ENCODE measurements at regions not wholly inside any gene's neighbourhood (a gene's known extent, or its start where the extent isn't known, plus 50 kb on each side); places are given as distances from the start of the nearest gene placed in this dataset.

DNA sequence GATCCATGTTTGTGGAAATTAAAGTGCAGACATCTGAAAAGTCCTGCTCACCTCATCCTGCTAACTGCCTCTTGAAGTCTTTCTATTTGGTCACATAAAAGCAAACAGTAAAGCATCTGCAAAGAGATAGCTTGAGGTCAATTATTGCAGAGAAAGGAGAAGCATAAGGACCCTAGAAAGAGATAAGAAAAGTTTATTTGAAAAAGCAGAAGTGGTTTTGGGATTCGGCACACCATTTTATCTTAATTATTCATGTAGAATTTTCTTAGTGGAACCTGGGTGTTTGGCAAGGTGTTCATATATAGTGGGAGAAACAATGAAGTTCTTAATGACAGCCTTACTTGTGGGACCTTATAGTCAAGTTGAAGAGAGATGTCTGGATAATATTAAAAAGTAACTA lies 280.8 kb downstream of the CENPW start (continued):
- no peak for TF ChIP-seq ELF1 (IDR thresholded peaks at IDR 0.05; ENCODE audit: borderline replicate concordance, low read depth)

DNA sequence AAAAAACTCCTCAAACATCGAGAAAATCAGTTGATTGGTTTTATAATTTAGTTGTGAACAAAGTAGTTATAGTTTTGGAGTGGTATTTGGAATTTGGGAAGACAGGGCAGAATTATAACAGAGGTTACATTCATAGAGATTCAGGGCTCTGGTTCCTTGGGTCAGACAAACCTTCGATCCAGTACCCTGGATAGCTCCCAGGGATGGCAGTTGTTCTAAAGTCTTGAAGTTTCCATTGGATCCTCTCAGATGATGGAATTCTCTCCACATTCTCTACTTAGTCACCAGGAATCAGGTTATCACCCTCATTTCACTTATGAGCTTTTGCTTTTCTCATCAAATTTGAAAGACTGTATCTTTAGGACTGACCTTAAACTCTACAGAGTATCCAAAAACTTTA lies 285.1 kb downstream of the CENPW start:
- Histone ChIP-seq H3K9ac (ENCODE audit: low read length) (no peak overlapping the region), H3K27ac (ENCODE audit: low read depth, low read length) (no peak overlapping the region), H3K79me2 (ENCODE audit: insufficient read depth, low read length) (no peaks in the 10 kb centered on the region), H2AFZ (ENCODE audit: low read depth, low read length, poor library complexity, severe bottlenecking) (no peak overlapping the region), H3K9me2 (ENCODE audit: insufficient read depth) (no peaks in the 10 kb centered on the region), H3K4me2 (ENCODE audit: low read length) (no peak overlapping the region), H3K4me1 (ENCODE audit: control insufficient read depth in 1 of 2, insufficient read depth in 2 of 2, low read length in 2 of 2) (no peaks in the 10 kb centered on the region), H3K9me3 (ENCODE audit: control insufficient read depth in 1 of 2, insufficient read depth in 1 of 2, low read depth in 1 of 2, low read length in 2 of 2) (no peaks in the 10 kb centered on the region), H3K4me3 (replicated peaks in 1 of 2; ENCODE audit: low read depth in 1 of 2, low read length in 2 of 2) (no peak overlapping the region), H3K36me3 (ENCODE audit: control insufficient read depth in 1 of 2, insufficient read depth in 2 of 2, low read length in 2 of 2) (no peaks in the 10 kb centered on the region), H3K27me3 (ENCODE audit: insufficient read depth, low read length) (no peaks in the 10 kb centered on the region), H4K20me1 (ENCODE audit: insufficient read depth) (no peaks in the 10 kb centered on the region)
- TF ChIP-seq, protein P1, sequence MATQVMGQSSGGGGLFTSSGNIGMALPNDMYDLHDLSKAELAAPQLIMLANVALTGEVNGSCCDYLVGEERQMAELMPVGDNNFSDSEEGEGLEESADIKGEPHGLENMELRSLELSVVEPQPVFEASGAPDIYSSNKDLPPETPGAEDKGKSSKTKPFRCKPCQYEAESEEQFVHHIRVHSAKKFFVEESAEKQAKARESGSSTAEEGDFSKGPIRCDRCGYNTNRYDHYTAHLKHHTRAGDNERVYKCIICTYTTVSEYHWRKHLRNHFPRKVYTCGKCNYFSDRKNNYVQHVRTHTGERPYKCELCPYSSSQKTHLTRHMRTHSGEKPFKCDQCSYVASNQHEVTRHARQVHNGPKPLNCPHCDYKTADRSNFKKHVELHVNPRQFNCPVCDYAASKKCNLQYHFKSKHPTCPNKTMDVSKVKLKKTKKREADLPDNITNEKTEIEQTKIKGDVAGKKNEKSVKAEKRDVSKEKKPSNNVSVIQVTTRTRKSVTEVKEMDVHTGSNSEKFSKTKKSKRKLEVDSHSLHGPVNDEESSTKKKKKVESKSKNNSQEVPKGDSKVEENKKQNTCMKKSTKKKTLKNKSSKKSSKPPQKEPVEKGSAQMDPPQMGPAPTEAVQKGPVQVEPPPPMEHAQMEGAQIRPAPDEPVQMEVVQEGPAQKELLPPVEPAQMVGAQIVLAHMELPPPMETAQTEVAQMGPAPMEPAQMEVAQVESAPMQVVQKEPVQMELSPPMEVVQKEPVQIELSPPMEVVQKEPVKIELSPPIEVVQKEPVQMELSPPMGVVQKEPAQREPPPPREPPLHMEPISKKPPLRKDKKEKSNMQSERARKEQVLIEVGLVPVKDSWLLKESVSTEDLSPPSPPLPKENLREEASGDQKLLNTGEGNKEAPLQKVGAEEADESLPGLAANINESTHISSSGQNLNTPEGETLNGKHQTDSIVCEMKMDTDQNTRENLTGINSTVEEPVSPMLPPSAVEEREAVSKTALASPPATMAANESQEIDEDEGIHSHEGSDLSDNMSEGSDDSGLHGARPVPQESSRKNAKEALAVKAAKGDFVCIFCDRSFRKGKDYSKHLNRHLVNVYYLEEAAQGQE (IDR thresholded peaks at IDR 0.05; ENCODE audit: low read depth): peak; percentile 75
- TF ChIP-seq EGR1 (IDR thresholded peaks at IDR 0.05; ENCODE audit: low read depth) (no peak), YY1 (IDR thresholded peaks at IDR 0.05; ENCODE audit: extremely low read depth, insufficient replicate concordance, low read depth, low read length) (no peak), ZFX (IDR thresholded peaks at IDR 0.05) (no peak), ELF1 (IDR thresholded peaks at IDR 0.05; ENCODE audit: borderline replicate concordance, low read depth) (no peak), SRF (IDR thresholded peaks at IDR 0.05; ENCODE audit: low read depth) (no peak), TCF7L2 (IDR thresholded peaks at IDR 0.05; ENCODE audit: borderline replicate concordance, extremely low read depth, insufficient read depth, insufficient read length) (no peak), EZH2 (IDR thresholded peaks at IDR 0.05) (no peak)
- TF ChIP-seq, protein P2, sequence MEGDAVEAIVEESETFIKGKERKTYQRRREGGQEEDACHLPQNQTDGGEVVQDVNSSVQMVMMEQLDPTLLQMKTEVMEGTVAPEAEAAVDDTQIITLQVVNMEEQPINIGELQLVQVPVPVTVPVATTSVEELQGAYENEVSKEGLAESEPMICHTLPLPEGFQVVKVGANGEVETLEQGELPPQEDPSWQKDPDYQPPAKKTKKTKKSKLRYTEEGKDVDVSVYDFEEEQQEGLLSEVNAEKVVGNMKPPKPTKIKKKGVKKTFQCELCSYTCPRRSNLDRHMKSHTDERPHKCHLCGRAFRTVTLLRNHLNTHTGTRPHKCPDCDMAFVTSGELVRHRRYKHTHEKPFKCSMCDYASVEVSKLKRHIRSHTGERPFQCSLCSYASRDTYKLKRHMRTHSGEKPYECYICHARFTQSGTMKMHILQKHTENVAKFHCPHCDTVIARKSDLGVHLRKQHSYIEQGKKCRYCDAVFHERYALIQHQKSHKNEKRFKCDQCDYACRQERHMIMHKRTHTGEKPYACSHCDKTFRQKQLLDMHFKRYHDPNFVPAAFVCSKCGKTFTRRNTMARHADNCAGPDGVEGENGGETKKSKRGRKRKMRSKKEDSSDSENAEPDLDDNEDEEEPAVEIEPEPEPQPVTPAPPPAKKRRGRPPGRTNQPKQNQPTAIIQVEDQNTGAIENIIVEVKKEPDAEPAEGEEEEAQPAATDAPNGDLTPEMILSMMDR (IDR thresholded peaks at IDR 0.05 in 2 of 3, conservative IDR thresholded peaks at IDR 0.05 in 1 of 3; ENCODE audit: borderline replicate concordance in 1 of 3, insufficient read depth in 1 of 3, low read depth in 2 of 3, low read length in 2 of 3): no peak
- CTCF ChIA-PET: no interaction called here
- RAD21 ChIA-PET (ENCODE audit: low non-redundant PET in 1 of 2, low total read pairs in 2 of 2, uncharacterized antibody in 2 of 2, unreplicated experiment in 2 of 2): no interaction called here
- no peak for ATAC-seq
- POLR2A ChIA-PET: no interaction called here
- no TSS peak for BruUV-seq (replicated peaks)
- no peak for DNase-seq (ENCODE audit: low read depth, low spot score)
- intact Hi-C loops (cut with micrococcal nuclease): no loop called here
